Lung (tissue), 11 donors: ENCODE measurements at regions not wholly inside any gene's neighbourhood (a gene's known extent, or its start where the extent isn't known, plus 50 kb on each side); places are given as distances from the start of the nearest gene placed in this dataset.

Experiments used
- ATAC-seq: fragments of 200-7000 bp; cut with Tn5 transposase; one replicate; pipeline ENCODE4 v1.9.1; 2020; ENCODE audit warnings: moderate number of reproducible peaks; ENCODE audit not compliant: insufficient read depth, low FRiP score
- DNase-seq, 3 donors: peaks; one replicate each; pipeline ENCODE4 v3.0.0-alpha.2; 2013 to 2017
- H3K27ac ChIP-seq, 2 donors: one replicate each; pipeline ENCODE4 v1.5.1; 2013; ENCODE audit warnings: mild to moderate bottlenecking in 2 of 2, moderate library complexity in 2 of 2, control low read depth in 1 of 2, inconsistent platforms in 1 of 2, low read depth in 1 of 2, low read length in 1 of 2
- H3K27me3 ChIP-seq, 3 donors: one replicate each; pipeline ENCODE4 v1.5.1; 2013; ENCODE audit warnings: low read length in 2 of 3; ENCODE audit not compliant: control insufficient read depth in 3 of 3, insufficient read depth in 3 of 3
- H3K36me3 ChIP-seq, 4 donors: one replicate each; pipeline ENCODE4 v1.5.1; 2013; ENCODE audit warnings: low read length in 4 of 4, mild to moderate bottlenecking in 1 of 4, moderate library complexity in 1 of 4; ENCODE audit not compliant: control insufficient read depth in 4 of 4, insufficient read depth in 4 of 4
- H3K4me1 ChIP-seq, 5 donors: one replicate each; pipeline ENCODE4 v1.5.1; 2013; ENCODE audit warnings: low read length in 5 of 5, mild to moderate bottlenecking in 2 of 5, moderate library complexity in 1 of 5; ENCODE audit not compliant: control insufficient read depth in 5 of 5, insufficient read depth in 5 of 5
- H3K4me3 ChIP-seq: one replicate; pipeline ENCODE4 v1.5.1; 2013; ENCODE audit warnings: mild to moderate bottlenecking, control low read depth, moderate library complexity
- H3K9ac ChIP-seq, 2 donors: one replicate each; pipeline ENCODE4 v1.5.1; 2013; ENCODE audit warnings: low read length in 2 of 2, control low read depth in 1 of 2; ENCODE audit not compliant: insufficient read depth in 1 of 2
- H3K9me3 ChIP-seq, 4 donors: one replicate each; pipeline ENCODE4 v1.5.1; 2013; ENCODE audit warnings: low read length in 3 of 4, mild to moderate bottlenecking in 1 of 4, moderate library complexity in 1 of 4; ENCODE audit not compliant: control insufficient read depth in 4 of 4, insufficient read depth in 3 of 4
- WGBS, 2 donors: extraction: QIAGEN DNeasy Blood & Tissue Kit; methylation state at CpG; one replicate each; pipeline ENCODE4 v1.1.7; 2013; 5-methylcytosine and 5-hydroxymethylcytosine counted together
- TF ChIP-seq, protein P1 (sequence below): IDR thresholded peaks from 2 replicates; pipeline ENCODE4 v1.5.1; 2012; ENCODE audit warnings: mild to moderate bottlenecking; ENCODE audit errors: control extremely low read depth, extremely low read depth
- donor health status: control.
- donor health status: control.
- donor health status: Bipolar disorder and iron deficiency.
- donor health status: healthy.
- donor health status: DM: yes; HTN: yes; CAD: no.

DNA sequence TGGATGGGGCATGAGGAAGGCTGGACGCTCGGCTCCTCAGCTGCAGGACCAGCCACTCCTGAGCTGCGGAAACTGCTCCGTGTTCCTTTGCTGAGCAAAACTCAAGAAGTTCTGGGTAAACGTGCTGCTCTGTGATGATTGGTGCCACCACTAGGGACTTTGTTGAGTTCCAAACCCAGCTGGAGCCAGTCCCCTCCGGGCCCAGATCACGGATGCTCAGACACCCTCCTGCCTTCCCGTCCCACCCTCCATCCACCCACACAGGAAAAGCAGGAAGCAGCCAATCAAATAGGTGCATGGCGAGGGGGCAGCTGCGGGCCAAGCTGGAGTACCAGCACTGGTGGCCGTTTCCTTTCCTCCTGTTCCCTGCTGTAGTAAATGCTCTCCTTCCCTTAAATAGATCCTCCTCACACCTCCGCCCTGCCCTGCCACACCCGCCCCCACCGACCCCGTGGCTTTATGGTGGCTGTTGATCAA lies 68.0 kb downstream of the ADRA2C start:
- H3K9me3 ChIP-seq, result peaks cover 0 to 13% (median 0%) of the 10 kb centered on the region in 4 donors
- DNase-seq (no peak), ATAC-seq (no peak)
- no peak overlapping the region for H3K27ac ChIP-seq
- no peaks in the 10 kb centered on the region for H3K36me3 ChIP-seq
- no peak overlapping the region for H3K4me3 ChIP-seq
- peaks cover 0 to 3% (median 0%) of the 10 kb centered on the region in 3 donors for H3K27me3 ChIP-seq
- TF ChIP-seq, protein P1, sequence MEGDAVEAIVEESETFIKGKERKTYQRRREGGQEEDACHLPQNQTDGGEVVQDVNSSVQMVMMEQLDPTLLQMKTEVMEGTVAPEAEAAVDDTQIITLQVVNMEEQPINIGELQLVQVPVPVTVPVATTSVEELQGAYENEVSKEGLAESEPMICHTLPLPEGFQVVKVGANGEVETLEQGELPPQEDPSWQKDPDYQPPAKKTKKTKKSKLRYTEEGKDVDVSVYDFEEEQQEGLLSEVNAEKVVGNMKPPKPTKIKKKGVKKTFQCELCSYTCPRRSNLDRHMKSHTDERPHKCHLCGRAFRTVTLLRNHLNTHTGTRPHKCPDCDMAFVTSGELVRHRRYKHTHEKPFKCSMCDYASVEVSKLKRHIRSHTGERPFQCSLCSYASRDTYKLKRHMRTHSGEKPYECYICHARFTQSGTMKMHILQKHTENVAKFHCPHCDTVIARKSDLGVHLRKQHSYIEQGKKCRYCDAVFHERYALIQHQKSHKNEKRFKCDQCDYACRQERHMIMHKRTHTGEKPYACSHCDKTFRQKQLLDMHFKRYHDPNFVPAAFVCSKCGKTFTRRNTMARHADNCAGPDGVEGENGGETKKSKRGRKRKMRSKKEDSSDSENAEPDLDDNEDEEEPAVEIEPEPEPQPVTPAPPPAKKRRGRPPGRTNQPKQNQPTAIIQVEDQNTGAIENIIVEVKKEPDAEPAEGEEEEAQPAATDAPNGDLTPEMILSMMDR, result no peak
- H3K9ac ChIP-seq, result no peak overlapping the region
- H3K4me1 ChIP-seq, result no peaks in the 10 kb centered on the region
- WGBS, 2 donors, result 22 to 26% methylated on average over 15 of the region's 15 CpGs

DNA sequence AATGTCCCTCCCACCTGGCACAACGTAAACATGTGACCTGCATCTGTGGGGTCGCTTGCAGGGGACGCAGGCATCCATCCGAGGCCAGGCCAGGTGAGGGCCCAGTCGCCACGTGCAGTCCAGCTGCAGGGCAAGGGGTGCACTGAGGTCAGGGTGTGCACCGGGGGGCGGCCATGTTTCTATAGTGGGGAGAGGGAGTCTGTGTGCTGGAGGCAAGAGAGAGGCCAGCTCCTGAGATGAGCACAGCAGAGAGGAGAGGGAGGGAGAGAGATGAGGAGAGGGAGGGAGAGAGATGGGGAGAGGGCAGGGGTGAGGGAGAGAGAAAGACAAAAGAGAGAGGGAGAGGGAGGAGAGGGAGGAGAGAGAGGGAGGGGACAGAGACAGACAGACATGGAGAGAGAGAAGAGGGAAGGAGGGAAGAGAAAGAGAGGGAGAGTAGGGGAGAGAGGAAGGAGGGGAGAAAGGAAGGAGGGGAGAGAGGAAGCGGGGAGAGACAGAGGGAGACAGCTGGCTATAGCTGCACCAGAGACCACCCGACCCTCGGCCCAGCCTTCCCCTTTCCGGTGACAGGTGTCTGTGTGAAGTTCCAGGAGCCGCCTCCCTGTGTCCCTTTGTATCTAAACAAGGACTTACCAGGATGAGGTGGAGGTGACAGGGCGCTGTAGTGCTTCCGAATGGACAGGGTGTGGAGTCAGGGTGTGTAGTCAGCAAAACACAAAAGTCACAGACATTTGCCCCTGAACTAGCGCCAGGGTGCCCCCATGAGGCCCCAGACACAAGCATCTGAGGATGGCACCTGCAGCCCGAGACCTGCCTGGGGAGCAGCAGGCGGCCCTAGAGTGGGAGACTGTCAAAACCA lies 68.7 kb downstream of the ADRA2C start:
- H3K27me3 ChIP-seq, result peaks cover 0 to 3% (median 0%) of the 10 kb centered on the region in 3 donors
- no peak overlapping the region for H3K27ac ChIP-seq
- no peaks in the 10 kb centered on the region for H3K36me3 ChIP-seq
- TF ChIP-seq, protein P1, result no peak
- DNase-seq (no peak), ATAC-seq (no peak)
- H3K4me3 ChIP-seq, result no peak overlapping the region
- H3K9me3 ChIP-seq, result peaks cover 0 to 13% (median 0%) of the 10 kb centered on the region in 4 donors
- no peaks in the 10 kb centered on the region for H3K4me1 ChIP-seq
- no peak overlapping the region for H3K9ac ChIP-seq
- WGBS, 2 donors, result 41 to 45% methylated on average over 18 of the region's 18 CpGs

DNA sequence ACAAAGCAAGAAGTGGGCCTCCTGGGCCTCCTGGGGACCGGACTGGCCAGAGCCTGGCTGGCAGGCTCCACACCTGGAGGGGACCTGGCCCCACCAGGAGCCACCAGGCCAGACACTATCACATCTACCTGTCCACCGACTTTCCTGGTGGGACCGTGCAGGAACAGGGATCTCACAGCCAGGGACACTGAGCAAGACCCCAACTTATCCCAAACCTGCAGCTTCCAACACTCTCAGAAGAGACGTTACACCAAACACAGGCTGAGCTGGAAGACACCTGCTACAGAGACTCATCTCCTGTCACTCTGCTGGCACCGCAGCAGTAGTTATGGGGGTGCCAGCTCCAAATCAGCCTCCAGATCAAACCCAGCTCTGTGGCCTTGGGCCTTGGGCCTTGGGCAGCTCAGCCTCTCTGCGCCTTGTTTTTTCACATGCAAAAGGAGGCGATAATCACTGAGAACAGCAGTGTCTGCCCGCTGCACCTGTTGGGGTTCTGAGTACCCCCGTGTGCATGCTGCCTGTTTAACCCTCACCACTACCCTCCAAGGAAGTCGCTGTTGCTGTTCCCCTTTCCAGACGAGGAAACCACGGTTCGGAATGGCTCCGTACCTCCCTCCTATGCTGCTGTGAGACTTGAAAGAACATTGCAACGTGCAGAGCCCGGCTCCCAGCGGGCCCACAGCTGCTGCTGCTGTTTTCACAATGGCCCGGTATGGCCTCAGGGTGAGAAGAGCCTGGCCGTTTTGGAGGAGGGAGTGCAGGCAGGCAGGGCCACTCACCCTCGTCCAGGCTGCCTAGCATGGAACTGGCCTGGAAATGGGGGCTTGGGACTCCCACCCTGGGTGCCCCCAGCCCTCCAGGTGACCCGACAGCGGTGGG lies 69.6 kb downstream of the ADRA2C start:
- no peaks in the 10 kb centered on the region for H3K36me3 ChIP-seq
- DNase-seq, result no peak
- no peak for ATAC-seq

More for the DNA sequence above, 69.6 kb downstream of the ADRA2C start:
- Histone ChIP-seq H3K9me3 (peaks cover 0 to 13% (median 0%) of the 10 kb centered on the region in 4 donors), H3K27me3 (peaks cover 0 to 3% (median 0%) of the 10 kb centered on the region in 3 donors), H3K4me3 (no peak overlapping the region), H3K9ac (no peak overlapping the region), H3K27ac (no peak overlapping the region), H3K4me1 (no peaks in the 10 kb centered on the region)
- TF ChIP-seq, protein P1, result no peak
- 36 to 44% methylated on average over 22 of the region's 22 CpGs for WGBS, 2 donors
